ENCODE measurements at regions not wholly inside any gene's neighbourhood (a gene's known extent, or its start where the extent isn't known, plus 50 kb on each side); places are given as distances from the start of the nearest gene placed in this dataset.

- in situ Hi-C loops (cut with MboI) = no loop called here
- POLR2A ChIA-PET = no interaction called here
- FAIRE-seq (no peak), ATAC-seq (no peak), DNase-seq (ENCODE audit: low read depth, low spot score) (no peak)
- H3K9me3 ChIP-seq (replicated peaks; ENCODE audit: control insufficient read depth, insufficient read depth, low read length) = no peaks in the 10 kb centered on the region; the same call in 2 of the 3 replicates
- H3K36me3 ChIP-seq (ENCODE audit: control insufficient read depth in 2 of 2, insufficient read depth in 2 of 2, low read length in 1 of 2) = no peaks in the 10 kb centered on the region
- RAD21 ChIA-PET (ENCODE audit: unreplicated experiment) = interaction anchor here (0.8 to 1.2 kb wide), 2 partner anchors 59 to 131 kb away, joined by 3 to 4 read pairs; no protein-coding TSS in a partner anchor
- WGBS (ENCODE audit: insufficient coverage, insufficient replicate concordance, low lambda C conversion rate, missing lambda C conversion rate) = 53% methylated on average over 6 of the region's 6 CpGs
- no peak overlapping the region for H3K9ac ChIP-seq (ENCODE audit: control insufficient read depth, insufficient read depth, low read length)
- no peak overlapping the region for H3K4me2 ChIP-seq (ENCODE audit: control insufficient read depth, insufficient read depth)
- SMC1A ChIA-PET (ENCODE audit: uncharacterized antibody, unreplicated experiment) = no interaction called here
- no peaks in the 10 kb centered on the region for H3K27me3 ChIP-seq (replicated peaks in 1 of 2; ENCODE audit: control insufficient read depth in 2 of 2, insufficient read depth in 2 of 2, low read length in 1 of 2)
- H3K4me1 ChIP-seq (ENCODE audit: control insufficient read depth, insufficient read depth, low read length) = peaks cover 10% of the 10 kb centered on the region; the same call in 1 of the 2 replicates
- H2AFZ ChIP-seq (ENCODE audit: control insufficient read depth, low read depth, low read length) = no peak overlapping the region
- no TSS peak for BruUV-seq (replicated peaks)
- H3K4me3 ChIP-seq = no peak overlapping the region
- no peak overlapping the region for H3K27ac ChIP-seq (ENCODE audit: control insufficient read depth, insufficient read depth)
- H4K20me1 ChIP-seq (ENCODE audit: control insufficient read depth, insufficient read depth) = no peaks in the 10 kb centered on the region
- intact Hi-C loops (cut with micrococcal nuclease; ENCODE audit: unreplicated experiment) = no loop called here
- CTCF ChIA-PET = interaction anchor here (3.4 kb wide), 1 partner anchor 130 kb away, joined by 20 read pairs; no protein-coding TSS in a partner anchor
- H3K79me2 ChIP-seq (ENCODE audit: control insufficient read depth, insufficient read depth, low read length) = no peaks in the 10 kb centered on the region
- TF ChIP-seq SKIL (IDR thresholded peaks at IDR 0.05; ENCODE audit: low read depth, poor library complexity, severe bottlenecking) (no peak), ZBTB40 (IDR thresholded peaks at IDR 0.05; ENCODE audit: borderline replicate concordance) (no peak), POU2F2 (IDR thresholded peaks at IDR 0.05; ENCODE audit: borderline replicate concordance, low read depth, low read length) (no peak), ZBED1 (IDR thresholded peaks at IDR 0.05; ENCODE audit: borderline replicate concordance) (no peak), KLF5 (IDR thresholded peaks at IDR 0.05; ENCODE audit: partially characterized antibody) (no peak), SMAD1 (IDR thresholded peaks at IDR 0.05; ENCODE audit: low read depth, partially characterized antibody) (no peak), IKZF1 (conservative IDR thresholded peaks at IDR 0.05) (no peak), HSF1 (IDR thresholded peaks at IDR 0.05; ENCODE audit: low read depth, low read length) (no peak), PAX8 (IDR thresholded peaks at IDR 0.05) (no peak), CUX1 (IDR thresholded peaks at IDR 0.05; ENCODE audit: insufficient replicate concordance, low read depth, low read length) (no peak)
Observed at GRCh38 chr3:34013818-34014570, 215.6 kb downstream of the PDCD6IP start.
